HepG2 (cell line): ENCODE measurements at regions not wholly inside any gene's neighbourhood (a gene's known extent, or its start where the extent isn't known, plus 50 kb on each side); places are given as distances from the start of the nearest gene placed in this dataset.

Source experiments
- ATAC-seq: fragments of 200-7000 bp; cut with Tn5 transposase; 3 replicates; pipeline ENCODE4 v1.9.1; 2020; ENCODE audit warnings: mild to moderate bottlenecking, moderate library complexity
- BruUV-seq: library from RNA; stranded (reverse); fragments of 400-500 nt; replicated peaks from 2 replicates; lab custom pipeline; 2021; lab: Mats Ljungman, UMichigan
- CTCF ChIA-PET: fragments of 300-600 bp; formaldehyde crosslinking; extraction: SDS; loops from one replicate; lab custom pipeline; 2021; ENCODE audit warnings: low total read pairs, inconsistent platforms, low intra/inter-chr PET ratio; lab: Yijun Ruan, JAX
- POLR2A ChIA-PET: fragments of 350-600 bp; sonication (Branson Sonifier 250); formaldehyde crosslinking; loops from one replicate; lab custom pipeline; 2020; ENCODE audit warnings: antibody characterized with exemption, inconsistent platforms; lab: Yijun Ruan, JAX
- DNase-seq: peaks from one replicate; pipeline ENCODE4 v3.0.0-alpha.2; 2015; ENCODE audit warnings: low spot score
- FAIRE-seq: peaks from 3 replicates; lab custom pipeline; 2011; peaks lifted over from hg19 to GRCh38; lab: Jason Lieb, UNC
- H2AFZ ChIP-seq: one replicate; pipeline ENCODE4 v1.6.1; 2011; ENCODE audit warnings: low read length, inconsistent platforms
- H3K27ac ChIP-seq: fragments of 300-600 bp; 3 replicates; pipeline ENCODE4 v1.8.0; 2011; ENCODE audit warnings: mixed run types, mild to moderate bottlenecking, mixed read lengths, low read length, inconsistent platforms; ENCODE audit not compliant: insufficient read depth; ENCODE audit errors: extremely low read length
- H3K27me3 ChIP-seq, 2 experiments: fragments of 200-600 bp in 1 of 2; 2 replicates in 1 of 2; 3 replicates in 1 of 2; pipeline versions ENCODE4 v1.6.0 to v1.8.0; 2011; ENCODE audit warnings: low read length in 2 of 2, mild to moderate bottlenecking in 2 of 2, moderate library complexity in 2 of 2, inconsistent platforms in 1 of 2; ENCODE audit not compliant: insufficient read depth in 2 of 2, control insufficient read depth in 1 of 2
- H3K36me3 ChIP-seq, 2 experiments: fragments of 200-600 bp in 1 of 2; replicated peaks in 1 of 2; 2 replicates in 1 of 2; 3 replicates in 1 of 2; pipeline versions ENCODE4 v1.5.1 to v1.8.0; 2011; ENCODE audit warnings: low read length in 2 of 2, inconsistent platforms in 1 of 2; ENCODE audit not compliant: insufficient read depth in 2 of 2, control insufficient read depth in 1 of 2
- H3K4me1 ChIP-seq: 2 replicates; pipeline ENCODE4 v1.5.1; 2012; ENCODE audit warnings: low read length, inconsistent platforms; ENCODE audit not compliant: insufficient read depth
- H3K4me2 ChIP-seq: 2 replicates; pipeline ENCODE4 v1.6.0; 2011; ENCODE audit warnings: low read depth, low read length, inconsistent platforms
- H3K4me3 ChIP-seq, 3 experiments: fragments of 200-600 bp in 1 of 3; sonication (generic), shearing (Covaris generic) in 1 of 3; replicated peaks in 1 of 3; 2 replicates each; pipeline ENCODE4 v1.5.1; 2011 to 2016; ENCODE audit warnings: low read length in 3 of 3, inconsistent platforms in 2 of 3, low read depth in 2 of 3, mild to moderate bottlenecking in 2 of 3, control low read depth in 1 of 3, mixed read lengths in 1 of 3; ENCODE audit not compliant: insufficient read depth in 1 of 3
- H3K79me2 ChIP-seq: one replicate; pipeline ENCODE4 v1.6.1; 2011; ENCODE audit warnings: low read length, inconsistent platforms; ENCODE audit not compliant: insufficient read depth
- H3K9ac ChIP-seq: 2 replicates; pipeline ENCODE4 v1.6.0; 2011; ENCODE audit warnings: mild to moderate bottlenecking, low read depth, low read length, inconsistent platforms; ENCODE audit not compliant: insufficient read depth
- H3K9me3 ChIP-seq: 2 replicates; pipeline ENCODE4 v1.5.1; 2012; ENCODE audit warnings: mild to moderate bottlenecking, low read length
- H4K20me1 ChIP-seq: 2 replicates; pipeline ENCODE4 v1.6.0; 2011; ENCODE audit warnings: inconsistent platforms, mild to moderate bottlenecking, low read length, moderate library complexity; ENCODE audit not compliant: insufficient read depth
- MAFK ChIP-seq, 2 experiments: IDR thresholded peaks in 1 of 2; conservative IDR thresholded peaks in 1 of 2; 2 replicates each; pipeline ENCODE4 v1.6.1; 2011; ENCODE audit warnings: improper control_type of control experiment in 2 of 2, low read length in 2 of 2
- NFYB ChIP-seq: sonication (generic); formaldehyde crosslinking; IDR thresholded peaks from 2 replicates; pipeline ENCODE4 v1.4.0; 2020; ENCODE audit warnings: missing genetic modification reagents
- RFX1 ChIP-seq: fragments of 450-650 bp; IDR thresholded peaks from 2 replicates; pipeline ENCODE4 v1.6.1; 2017
- ZBTB43 ChIP-seq: sonication (generic); formaldehyde crosslinking; conservative IDR thresholded peaks from 2 replicates; pipeline ENCODE4 v1.4.0; 2020; ENCODE audit warnings: missing genetic modification reagents
- ZFP82 ChIP-seq: sonication (generic); formaldehyde crosslinking; IDR thresholded peaks from 2 replicates; pipeline ENCODE4 v1.5.1; 2020; ENCODE audit warnings: mild to moderate bottlenecking, missing genetic modification reagents, borderline replicate concordance
- ZFP90 ChIP-seq: sonication (generic); formaldehyde crosslinking; IDR thresholded peaks from 2 replicates; pipeline ENCODE4 v1.8.0; 2022; ENCODE audit warnings: missing genetic modification reagents, mild to moderate bottlenecking, inconsistent platforms, borderline replicate concordance
- ZNF12 ChIP-seq: sonication (generic); formaldehyde crosslinking; IDR thresholded peaks from 2 replicates; pipeline ENCODE4 v1.5.0; 2020; ENCODE audit warnings: missing genetic modification reagents
- ZNF746 ChIP-seq: sonication (generic); formaldehyde crosslinking; IDR thresholded peaks from 2 replicates; pipeline ENCODE4 v1.8.0; 2022; ENCODE audit warnings: mild to moderate bottlenecking, missing genetic modification reagents
- ZNF850 ChIP-seq: sonication (generic); formaldehyde crosslinking; conservative IDR thresholded peaks from 2 replicates; pipeline ENCODE4 v1.9.0; 2021; ENCODE audit warnings: mild to moderate bottlenecking, missing genetic modification reagents
- ZNF891 ChIP-seq: sonication (generic); formaldehyde crosslinking; IDR thresholded peaks from 2 replicates; pipeline ENCODE4 v1.5.0; 2020; ENCODE audit warnings: mild to moderate bottlenecking, missing genetic modification reagents
- WGBS: methylation state at CpG from one replicate; pipeline ENCODE4 v1.1.6; 2017; ENCODE audit warnings: low lambda C conversion rate; 5-methylcytosine and 5-hydroxymethylcytosine counted together
- in situ Hi-C: cut with HindIII; loops from 2 replicates; pipeline ENCODE4 v1.10.0; 2017; ENCODE audit warnings: low pct_unique_long_range_greater_than_20kb; ENCODE audit not compliant: extremely low pct_ligation_motif_present
- intact Hi-C: fragments of 100-400 bp; cut with micrococcal nuclease; formaldehyde crosslinking; loops from one replicate; pipeline ENCODE4 v1.10.0; 2022; ENCODE audit not compliant: unreplicated experiment

GRCh38 chr14:26963711-26964110 is 365.9 kb upstream of the NOVA1 start:
- H3K4me3 ChIP-seq, result no peak overlapping the region
- no peak overlapping the region for H3K4me2 ChIP-seq
- no TSS peak for BruUV-seq
- no peak overlapping the region for H2AFZ ChIP-seq
- H3K36me3 ChIP-seq, result no peaks in the 10 kb centered on the region
- H3K9ac ChIP-seq, result no peak overlapping the region
- CTCF ChIA-PET, result no interaction called here
- intact Hi-C loops (no loop called here), in situ Hi-C loops (no loop called here)
- POLR2A ChIA-PET, result no interaction called here
- no peaks in the 10 kb centered on the region for H4K20me1 ChIP-seq
- WGBS, result 9% methylated on average over 4 of the region's 4 CpGs
- no peaks in the 10 kb centered on the region for H3K27me3 ChIP-seq
- no peak for FAIRE-seq
- H3K27ac ChIP-seq, result no peak overlapping the region
- ATAC-seq, result no peak
- H3K79me2 ChIP-seq, result no peaks in the 10 kb centered on the region
- DNase-seq, result no peak
- TF ChIP-seq NFYB (CRISPR knock-in tag) (no peak), ZFP90 (no peak), MAFK (conservative IDR thresholded peaks at IDR 0.05 in 1 of 2, IDR thresholded peaks at IDR 0.05 in 1 of 2; ENCODE audit: low read length in 2 of 2) (no peak), ZFP82 (CRISPR knock-in tag) (no peak), ZNF746 (CRISPR knock-in tag) (no peak), ZNF12 (CRISPR knock-in tag) (no peak), ZNF850 (CRISPR knock-in tag) (no peak), ZBTB43 (CRISPR knock-in tag) (no peak)
- H3K9me3 ChIP-seq, result peaks cover 79% of the 10 kb centered on the region
- no peaks in the 10 kb centered on the region for H3K4me1 ChIP-seq

GRCh38 chr14:26965490-26965889 is 367.7 kb upstream of the NOVA1 start:
- no peaks in the 10 kb centered on the region for H3K4me1 ChIP-seq
- H3K36me3 ChIP-seq, result no peaks in the 10 kb centered on the region
- ATAC-seq, result no peak
- H3K27ac ChIP-seq, result no peak overlapping the region
- ChIA-PET CTCF (no interaction called here), POLR2A (no interaction called here)
- no TSS peak for BruUV-seq
- no peak overlapping the region for H3K4me3 ChIP-seq
- no peak for FAIRE-seq
- H3K9me3 ChIP-seq, result peaks cover 80% of the 10 kb centered on the region
- H2AFZ ChIP-seq, result no peak overlapping the region
- no peak overlapping the region for H3K9ac ChIP-seq
- intact Hi-C loops, result no loop called here
- in situ Hi-C loops, result no loop called here
- no peak for DNase-seq
- 28% methylated on average over 7 of the region's 7 CpGs for WGBS
- TF ChIP-seq ZNF891 (CRISPR knock-in tag), result no peak
- TF ChIP-seq RFX1, result peak; percentile 52; the same call in 1 of the 2 replicates
- H4K20me1 ChIP-seq, result no peaks in the 10 kb centered on the region
- no peak overlapping the region for H3K4me2 ChIP-seq
- no peaks in the 10 kb centered on the region for H3K79me2 ChIP-seq
- H3K27me3 ChIP-seq, result no peaks in the 10 kb centered on the region
